Colon (tissue), 2 donors: ENCODE measurements at regions not wholly inside any gene's neighbourhood (a gene's known extent, or its start where the extent isn't known, plus 50 kb on each side); places are given as distances from the start of the nearest gene placed in this dataset.

Source experiments
- FAIRE-seq: peaks from 2 replicates; lab custom pipeline; 2012; peaks lifted over from hg19 to GRCh38; lab: Jason Lieb, UNC
- donor health status: control.
- donor health status: control.

- no peak for FAIRE-seq
These were observed 292.0 kb downstream of the RPLP1 start for GRCh38 chr15:69744391-69745162.

- no peak for FAIRE-seq
These were observed 294.6 kb downstream of the RPLP1 start for GRCh38 chr15:69747193-69747592.

GRCh38 chr15:69748131-69748530 is 295.5 kb downstream of the RPLP1 start:
- no peak for FAIRE-seq

GRCh38 chr15:69748576-69749185 is 296.1 kb downstream of the RPLP1 start:
- FAIRE-seq, result no peak

GRCh38 chr15:69749274-69749673 is 296.7 kb downstream of the RPLP1 start:
- FAIRE-seq, result no peak

- FAIRE-seq, result no peak
These were observed 297.2 kb downstream of the RPLP1 start for GRCh38 chr15:69749797-69750196.

- no peak for FAIRE-seq
These were observed 297.6 kb downstream of the RPLP1 start for GRCh38 chr15:69750253-69750652.

- no peak for FAIRE-seq
These were observed 298.5 kb downstream of the RPLP1 start for GRCh38 chr15:69751147-69751546.

GRCh38 chr15:69751566-69751965 is 298.9 kb downstream of the RPLP1 start:
- FAIRE-seq, result no peak

GRCh38 chr15:69753867-69754266 is 301.2 kb downstream of the RPLP1 start:
- no peak for FAIRE-seq

- no peak for FAIRE-seq
These were observed 301.7 kb downstream of the RPLP1 start for GRCh38 chr15:69754313-69754712.

GRCh38 chr15:69755551-69756310 is 303.1 kb downstream of the RPLP1 start:
- FAIRE-seq, result no peak

- no peak for FAIRE-seq
These were observed 303.8 kb downstream of the RPLP1 start for GRCh38 chr15:69756440-69756839.

- FAIRE-seq, result no peak
These were observed 304.6 kb downstream of the RPLP1 start for GRCh38 chr15:69757186-69757585.

- no peak for FAIRE-seq
These were observed 305.7 kb downstream of the RPLP1 start for GRCh38 chr15:69758291-69758771.

- no peak for FAIRE-seq
These were observed 306.5 kb downstream of the RPLP1 start for GRCh38 chr15:69758810-69759790.

GRCh38 chr15:69760258-69760845 is 307.7 kb downstream of the RPLP1 start:
- no peak for FAIRE-seq

GRCh38 chr15:69760890-69761568 is 308.4 kb downstream of the RPLP1 start:
- no peak for FAIRE-seq

- FAIRE-seq, result no peak
These were observed 309.9 kb downstream of the RPLP1 start for GRCh38 chr15:69762373-69763148.

GRCh38 chr15:69763831-69764230 is 311.2 kb downstream of the RPLP1 start:
- no peak for FAIRE-seq
